HG03060 (cell line): ENCODE measurements at regions not wholly inside any gene's neighbourhood (a gene's known extent, or its start where the extent isn't known, plus 50 kb on each side); places are given as distances from the start of the nearest gene placed in this dataset.
"Not testable (repeated sequence)": the region's sequence is repeated elsewhere in the genome, so short reads cannot be mapped to it uniquely, and the experiment has no call there.

Experiments
- ATAC-seq: cut with Tn5 transposase; IDR thresholded peaks from one replicate; pipeline ENCODE4 v1.9.1; 2021; ENCODE audit warnings: low read depth, moderate number of reproducible peaks; ENCODE audit not compliant: unreplicated experiment

- no peak for ATAC-seq
Measured at GRCh38 chr6:144469144-144469575, 184.0 kb downstream of the UTRN start.

GRCh38 chr6:144470201-144470600 is 185.1 kb downstream of the UTRN start:
- not testable (repeated sequence) for ATAC-seq

- no peak for ATAC-seq
Measured at GRCh38 chr6:144471986-144472385, 186.9 kb downstream of the UTRN start.

GRCh38 chr6:144474290-144474689 is 189.2 kb downstream of the UTRN start:
- no peak for ATAC-seq

- no peak for ATAC-seq
Measured at GRCh38 chr6:144474904-144475303, 189.8 kb downstream of the UTRN start.

GRCh38 chr6:144475411-144475810 is 190.3 kb downstream of the UTRN start:
- ATAC-seq, result no peak

- no peak for ATAC-seq
Measured at GRCh38 chr6:144476286-144476685, 191.2 kb downstream of the UTRN start.

- no peak for ATAC-seq
Measured at GRCh38 chr6:144477396-144477795, 192.3 kb downstream of the UTRN start.

GRCh38 chr6:144477856-144478255 is 192.7 kb downstream of the UTRN start:
- no peak for ATAC-seq

- no peak for ATAC-seq
Measured at GRCh38 chr6:144478483-144478882, 193.3 kb downstream of the UTRN start.

- no peak for ATAC-seq
Measured at GRCh38 chr6:144479991-144480390, 194.9 kb downstream of the UTRN start.

GRCh38 chr6:144480473-144480872 is 195.3 kb downstream of the UTRN start:
- ATAC-seq, result no peak

GRCh38 chr6:144481527-144481926 is 196.4 kb downstream of the UTRN start:
- ATAC-seq, result no peak

GRCh38 chr6:144482142-144482541 is 197.0 kb downstream of the UTRN start:
- peak; percentile 85 for ATAC-seq

GRCh38 chr6:144485531-144485930 is 200.4 kb downstream of the UTRN start:
- ATAC-seq, result no peak

GRCh38 chr6:144488590-144488989 is 203.5 kb downstream of the UTRN start:
- ATAC-seq, result no peak

- no peak for ATAC-seq
Measured at GRCh38 chr6:144493035-144493910, 208.1 kb downstream of the UTRN start.

- not testable (repeated sequence) for ATAC-seq
Measured at GRCh38 chr6:144495076-144495475, 209.9 kb downstream of the UTRN start.

- no peak for ATAC-seq
Measured at GRCh38 chr6:144497650-144498049, 212.5 kb downstream of the UTRN start.

GRCh38 chr6:144500892-144501291 is 215.8 kb downstream of the UTRN start:
- no peak for ATAC-seq

GRCh38 chr6:144505214-144505613 is 220.1 kb downstream of the UTRN start:
- ATAC-seq, result not testable (repeated sequence)

GRCh38 chr6:144506051-144506450 is 220.9 kb downstream of the UTRN start:
- ATAC-seq, result not testable (repeated sequence)
